ENCODE measurements at regions not wholly inside any gene's neighbourhood (a gene's known extent, or its start where the extent isn't known, plus 50 kb on each side); places are given as distances from the start of the nearest gene placed in this dataset.

DNA sequence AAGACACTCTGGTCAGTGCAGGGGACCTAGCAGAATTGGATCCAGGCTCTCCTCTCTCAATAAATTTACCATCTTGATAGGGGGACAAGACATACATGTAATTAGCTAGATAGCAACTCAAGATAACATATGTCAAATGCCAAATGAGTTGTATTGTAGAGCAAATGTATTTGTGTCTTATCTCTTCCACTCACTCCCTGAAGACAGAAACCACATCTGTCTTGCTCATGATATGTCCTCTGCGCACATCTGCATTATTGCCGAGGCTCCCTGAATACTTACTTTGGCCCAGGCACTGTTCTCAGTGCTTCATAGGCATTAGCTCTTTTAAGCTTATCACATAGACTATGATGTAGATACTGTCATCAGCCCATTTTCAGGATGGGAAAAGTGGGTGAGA, 122.9 kb upstream of the GATA6 start:
- TF ChIP-seq, protein P1, sequence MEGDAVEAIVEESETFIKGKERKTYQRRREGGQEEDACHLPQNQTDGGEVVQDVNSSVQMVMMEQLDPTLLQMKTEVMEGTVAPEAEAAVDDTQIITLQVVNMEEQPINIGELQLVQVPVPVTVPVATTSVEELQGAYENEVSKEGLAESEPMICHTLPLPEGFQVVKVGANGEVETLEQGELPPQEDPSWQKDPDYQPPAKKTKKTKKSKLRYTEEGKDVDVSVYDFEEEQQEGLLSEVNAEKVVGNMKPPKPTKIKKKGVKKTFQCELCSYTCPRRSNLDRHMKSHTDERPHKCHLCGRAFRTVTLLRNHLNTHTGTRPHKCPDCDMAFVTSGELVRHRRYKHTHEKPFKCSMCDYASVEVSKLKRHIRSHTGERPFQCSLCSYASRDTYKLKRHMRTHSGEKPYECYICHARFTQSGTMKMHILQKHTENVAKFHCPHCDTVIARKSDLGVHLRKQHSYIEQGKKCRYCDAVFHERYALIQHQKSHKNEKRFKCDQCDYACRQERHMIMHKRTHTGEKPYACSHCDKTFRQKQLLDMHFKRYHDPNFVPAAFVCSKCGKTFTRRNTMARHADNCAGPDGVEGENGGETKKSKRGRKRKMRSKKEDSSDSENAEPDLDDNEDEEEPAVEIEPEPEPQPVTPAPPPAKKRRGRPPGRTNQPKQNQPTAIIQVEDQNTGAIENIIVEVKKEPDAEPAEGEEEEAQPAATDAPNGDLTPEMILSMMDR (IDR thresholded peaks at IDR 0.05), result no peak
- TF ChIP-seq FOXJ3 (CRISPR knock-in tag; IDR thresholded peaks at IDR 0.05; ENCODE audit: borderline replicate concordance) (no peak), CREB1 (CRISPR knock-in tag; IDR thresholded peaks at IDR 0.05) (no peak), MXD4 (CRISPR knock-in tag; IDR thresholded peaks at IDR 0.05; ENCODE audit: borderline replicate concordance) (no peak), GTF2I (CRISPR knock-in tag; conservative IDR thresholded peaks at IDR 0.05) (no peak), NR1H2 (CRISPR knock-in tag; IDR thresholded peaks at IDR 0.05) (no peak), FOXP1 (CRISPR knock-in tag; IDR thresholded peaks at IDR 0.05; ENCODE audit: borderline replicate concordance) (no peak)
- TF ChIP-seq, protein P2, sequence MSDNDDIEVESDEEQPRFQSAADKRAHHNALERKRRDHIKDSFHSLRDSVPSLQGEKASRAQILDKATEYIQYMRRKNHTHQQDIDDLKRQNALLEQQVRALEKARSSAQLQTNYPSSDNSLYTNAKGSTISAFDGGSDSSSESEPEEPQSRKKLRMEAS (CRISPR knock-in tag; IDR thresholded peaks at IDR 0.05), result no peak
- TF ChIP-seq, protein P3, sequence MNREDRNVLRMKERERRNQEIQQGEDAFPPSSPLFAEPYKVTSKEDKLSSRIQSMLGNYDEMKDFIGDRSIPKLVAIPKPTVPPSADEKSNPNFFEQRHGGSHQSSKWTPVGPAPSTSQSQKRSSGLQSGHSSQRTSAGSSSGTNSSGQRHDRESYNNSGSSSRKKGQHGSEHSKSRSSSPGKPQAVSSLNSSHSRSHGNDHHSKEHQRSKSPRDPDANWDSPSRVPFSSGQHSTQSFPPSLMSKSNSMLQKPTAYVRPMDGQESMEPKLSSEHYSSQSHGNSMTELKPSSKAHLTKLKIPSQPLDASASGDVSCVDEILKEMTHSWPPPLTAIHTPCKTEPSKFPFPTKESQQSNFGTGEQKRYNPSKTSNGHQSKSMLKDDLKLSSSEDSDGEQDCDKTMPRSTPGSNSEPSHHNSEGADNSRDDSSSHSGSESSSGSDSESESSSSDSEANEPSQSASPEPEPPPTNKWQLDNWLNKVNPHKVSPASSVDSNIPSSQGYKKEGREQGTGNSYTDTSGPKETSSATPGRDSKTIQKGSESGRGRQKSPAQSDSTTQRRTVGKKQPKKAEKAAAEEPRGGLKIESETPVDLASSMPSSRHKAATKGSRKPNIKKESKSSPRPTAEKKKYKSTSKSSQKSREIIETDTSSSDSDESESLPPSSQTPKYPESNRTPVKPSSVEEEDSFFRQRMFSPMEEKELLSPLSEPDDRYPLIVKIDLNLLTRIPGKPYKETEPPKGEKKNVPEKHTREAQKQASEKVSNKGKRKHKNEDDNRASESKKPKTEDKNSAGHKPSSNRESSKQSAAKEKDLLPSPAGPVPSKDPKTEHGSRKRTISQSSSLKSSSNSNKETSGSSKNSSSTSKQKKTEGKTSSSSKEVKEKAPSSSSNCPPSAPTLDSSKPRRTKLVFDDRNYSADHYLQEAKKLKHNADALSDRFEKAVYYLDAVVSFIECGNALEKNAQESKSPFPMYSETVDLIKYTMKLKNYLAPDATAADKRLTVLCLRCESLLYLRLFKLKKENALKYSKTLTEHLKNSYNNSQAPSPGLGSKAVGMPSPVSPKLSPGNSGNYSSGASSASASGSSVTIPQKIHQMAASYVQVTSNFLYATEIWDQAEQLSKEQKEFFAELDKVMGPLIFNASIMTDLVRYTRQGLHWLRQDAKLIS (CRISPR knock-in tag; IDR thresholded peaks at IDR 0.05; ENCODE audit: borderline replicate concordance), result no peak
- TF ChIP-seq, protein P4, sequence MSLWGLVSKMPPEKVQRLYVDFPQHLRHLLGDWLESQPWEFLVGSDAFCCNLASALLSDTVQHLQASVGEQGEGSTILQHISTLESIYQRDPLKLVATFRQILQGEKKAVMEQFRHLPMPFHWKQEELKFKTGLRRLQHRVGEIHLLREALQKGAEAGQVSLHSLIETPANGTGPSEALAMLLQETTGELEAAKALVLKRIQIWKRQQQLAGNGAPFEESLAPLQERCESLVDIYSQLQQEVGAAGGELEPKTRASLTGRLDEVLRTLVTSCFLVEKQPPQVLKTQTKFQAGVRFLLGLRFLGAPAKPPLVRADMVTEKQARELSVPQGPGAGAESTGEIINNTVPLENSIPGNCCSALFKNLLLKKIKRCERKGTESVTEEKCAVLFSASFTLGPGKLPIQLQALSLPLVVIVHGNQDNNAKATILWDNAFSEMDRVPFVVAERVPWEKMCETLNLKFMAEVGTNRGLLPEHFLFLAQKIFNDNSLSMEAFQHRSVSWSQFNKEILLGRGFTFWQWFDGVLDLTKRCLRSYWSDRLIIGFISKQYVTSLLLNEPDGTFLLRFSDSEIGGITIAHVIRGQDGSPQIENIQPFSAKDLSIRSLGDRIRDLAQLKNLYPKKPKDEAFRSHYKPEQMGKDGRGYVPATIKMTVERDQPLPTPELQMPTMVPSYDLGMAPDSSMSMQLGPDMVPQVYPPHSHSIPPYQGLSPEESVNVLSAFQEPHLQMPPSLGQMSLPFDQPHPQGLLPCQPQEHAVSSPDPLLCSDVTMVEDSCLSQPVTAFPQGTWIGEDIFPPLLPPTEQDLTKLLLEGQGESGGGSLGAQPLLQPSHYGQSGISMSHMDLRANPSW (CRISPR knock-in tag; conservative IDR thresholded peaks at IDR 0.05; ENCODE audit: low read depth), result no peak
